ENCODE measurements at regions not wholly inside any gene's neighbourhood (a gene's known extent, or its start where the extent isn't known, plus 50 kb on each side); places are given as distances from the start of the nearest gene placed in this dataset.

DNA sequence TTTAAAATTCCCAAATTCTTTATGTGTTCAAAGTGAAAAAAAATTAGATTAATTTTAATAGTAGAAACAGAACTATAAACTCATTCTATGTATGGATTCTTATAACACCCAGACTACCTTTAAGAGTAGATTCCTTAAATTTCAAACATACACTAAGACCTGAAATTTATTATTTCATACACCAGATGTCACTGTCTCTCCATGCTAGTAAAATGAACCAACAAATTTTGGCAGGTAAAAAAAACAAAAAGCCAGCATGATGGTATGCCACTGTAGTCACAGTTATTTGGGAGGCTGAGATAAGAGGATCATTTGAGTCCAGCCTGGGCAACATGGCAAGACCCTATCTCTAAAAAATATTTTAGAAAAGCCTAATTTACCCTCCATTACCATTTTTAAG lies 461.3 kb upstream of the NAALADL2 start:
- TF ChIP-seq, protein P1, sequence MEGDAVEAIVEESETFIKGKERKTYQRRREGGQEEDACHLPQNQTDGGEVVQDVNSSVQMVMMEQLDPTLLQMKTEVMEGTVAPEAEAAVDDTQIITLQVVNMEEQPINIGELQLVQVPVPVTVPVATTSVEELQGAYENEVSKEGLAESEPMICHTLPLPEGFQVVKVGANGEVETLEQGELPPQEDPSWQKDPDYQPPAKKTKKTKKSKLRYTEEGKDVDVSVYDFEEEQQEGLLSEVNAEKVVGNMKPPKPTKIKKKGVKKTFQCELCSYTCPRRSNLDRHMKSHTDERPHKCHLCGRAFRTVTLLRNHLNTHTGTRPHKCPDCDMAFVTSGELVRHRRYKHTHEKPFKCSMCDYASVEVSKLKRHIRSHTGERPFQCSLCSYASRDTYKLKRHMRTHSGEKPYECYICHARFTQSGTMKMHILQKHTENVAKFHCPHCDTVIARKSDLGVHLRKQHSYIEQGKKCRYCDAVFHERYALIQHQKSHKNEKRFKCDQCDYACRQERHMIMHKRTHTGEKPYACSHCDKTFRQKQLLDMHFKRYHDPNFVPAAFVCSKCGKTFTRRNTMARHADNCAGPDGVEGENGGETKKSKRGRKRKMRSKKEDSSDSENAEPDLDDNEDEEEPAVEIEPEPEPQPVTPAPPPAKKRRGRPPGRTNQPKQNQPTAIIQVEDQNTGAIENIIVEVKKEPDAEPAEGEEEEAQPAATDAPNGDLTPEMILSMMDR (IDR thresholded peaks at IDR 0.05): peak in 2 of 3 experiments; percentile 13 to 48
- TF ChIP-seq POLR2A (IDR thresholded peaks at IDR 0.05): no peak
